ENCODE measurements at regions not wholly inside any gene's neighbourhood (a gene's known extent, or its start where the extent isn't known, plus 50 kb on each side); places are given as distances from the start of the nearest gene placed in this dataset.
"Not testable (repeated sequence)": the region's sequence is repeated elsewhere in the genome, so short reads cannot be mapped to it uniquely, and the experiment has no call there.

GRCh38 chr12:75674393-75674792, 163.0 kb upstream of the KRR1 start:
- DNase-seq (no peak), ATAC-seq (no peak)
- intact Hi-C loops (cut with DNase I, micrococcal nuclease): no loop called here

- no peak for DNase-seq
- no peak for ATAC-seq
- intact Hi-C loops (cut with DNase I, micrococcal nuclease): no loop called here
Observed at GRCh38 chr12:75672200-75672599, 160.8 kb upstream of the KRR1 start.

GRCh38 chr12:75670216-75670615, 158.8 kb upstream of the KRR1 start:
- ATAC-seq: no peak
- intact Hi-C loops (cut with DNase I, micrococcal nuclease): no loop called here
- no peak for DNase-seq

GRCh38 chr12:75666939-75667334, 155.5 kb upstream of the KRR1 start:
- ATAC-seq (peak; percentile 50), DNase-seq (no peak)
- intact Hi-C loops (cut with DNase I, micrococcal nuclease): no loop called here

- DNase-seq (no peak), ATAC-seq (peak; percentile 82)
- intact Hi-C loops (cut with DNase I, micrococcal nuclease): no loop called here
Observed at GRCh38 chr12:75666126-75666938, 154.9 kb upstream of the KRR1 start.

- intact Hi-C loops (cut with DNase I, micrococcal nuclease): no loop called here
- no peak for DNase-seq
Observed at GRCh38 chr12:75665216-75665615, 153.8 kb upstream of the KRR1 start.

GRCh38 chr12:75662511-75663159, 151.2 kb upstream of the KRR1 start:
- DNase-seq: no peak
- intact Hi-C loops (cut with DNase I, micrococcal nuclease): no loop called here
- no peak for ATAC-seq

More at GRCh38 chr12:75665216-75665615, 153.8 kb upstream of the KRR1 start:
- no peak for ATAC-seq

GRCh38 chr12:75661908-75662307, 150.5 kb upstream of the KRR1 start:
- intact Hi-C loops (cut with DNase I, micrococcal nuclease): no loop called here
- no peak for ATAC-seq
- no peak for DNase-seq

- no peak for DNase-seq
- intact Hi-C loops (cut with DNase I, micrococcal nuclease): no loop called here
- ATAC-seq: no peak
Observed at GRCh38 chr12:75660805-75661404, 149.5 kb upstream of the KRR1 start.

- DNase-seq (no peak), ATAC-seq (no peak)
- intact Hi-C loops (cut with DNase I, micrococcal nuclease): no loop called here
Observed at GRCh38 chr12:75660107-75660530, 148.7 kb upstream of the KRR1 start.

GRCh38 chr12:75658901-75659823, 147.8 kb upstream of the KRR1 start:
- DNase-seq: no peak
- intact Hi-C loops (cut with DNase I, micrococcal nuclease): no loop called here
- no peak for ATAC-seq

- intact Hi-C loops (cut with DNase I, micrococcal nuclease): no loop called here
- no peak for DNase-seq
- ATAC-seq: no peak
Observed at GRCh38 chr12:75658286-75658685, 146.9 kb upstream of the KRR1 start.

GRCh38 chr12:75657831-75658230, 146.4 kb upstream of the KRR1 start:
- intact Hi-C loops (cut with DNase I, micrococcal nuclease): no loop called here
- DNase-seq: no peak
- ATAC-seq: no peak

GRCh38 chr12:75657354-75657753, 145.9 kb upstream of the KRR1 start:
- intact Hi-C loops (cut with DNase I, micrococcal nuclease); DNase-seq; ATAC-seq: not testable (repeated sequence)

- peak; percentile 28 for ATAC-seq
- intact Hi-C loops (cut with DNase I, micrococcal nuclease): no loop called here
- no peak for DNase-seq
Observed at GRCh38 chr12:75656648-75657047, 145.2 kb upstream of the KRR1 start.

GRCh38 chr12:75656210-75656609, 144.8 kb upstream of the KRR1 start:
- ATAC-seq (no peak), DNase-seq (no peak)
- intact Hi-C loops (cut with DNase I, micrococcal nuclease): no loop called here

GRCh38 chr12:75655315-75655806, 144.0 kb upstream of the KRR1 start:
- intact Hi-C loops (cut with DNase I, micrococcal nuclease): no loop called here
- ATAC-seq (no peak), DNase-seq (no peak)

GRCh38 chr12:75651342-75651695, 139.9 kb upstream of the KRR1 start:
- DNase-seq (no peak), ATAC-seq (no peak)
- intact Hi-C loops (cut with DNase I, micrococcal nuclease): no loop called here
